HEK293T (cell line): ENCODE measurements at regions not wholly inside any gene's neighbourhood (a gene's known extent, or its start where the extent isn't known, plus 50 kb on each side); places are given as distances from the start of the nearest gene placed in this dataset.

Source experiments
- ARNT ChIP-seq: fragments of 450-650 bp; IDR thresholded peaks from 2 replicates; pipeline ENCODE4 v1.6.1; 2017; ENCODE audit warnings: mild to moderate bottlenecking
- BHLHE40 ChIP-seq: fragments of 450-650 bp; IDR thresholded peaks from 2 replicates; pipeline ENCODE4 v1.6.1; 2016; ENCODE audit warnings: mild to moderate bottlenecking, moderate library complexity, borderline replicate concordance
- ELF4 ChIP-seq: fragments of 450-650 bp; IDR thresholded peaks from 2 replicates; pipeline ENCODE4 v1.6.1; 2017; ENCODE audit warnings: antibody characterized with exemption
- FOXK2 ChIP-seq: fragments of 450-650 bp; IDR thresholded peaks from 2 replicates; pipeline ENCODE4 v1.6.1; 2016; ENCODE audit warnings: mild to moderate bottlenecking
- FOXM1 ChIP-seq: fragments of 450-650 bp; IDR thresholded peaks from 2 replicates; pipeline ENCODE4 v1.6.1; 2017; ENCODE audit warnings: mild to moderate bottlenecking, borderline replicate concordance
- LEF1 ChIP-seq: fragments of 450-650 bp; IDR thresholded peaks from 2 replicates; pipeline ENCODE4 v1.6.1; 2017; ENCODE audit warnings: mild to moderate bottlenecking, borderline replicate concordance
- PKNOX1 ChIP-seq: fragments of 450-650 bp; IDR thresholded peaks from 2 replicates; pipeline ENCODE4 v1.6.1; 2016
- SP1 ChIP-seq: fragments of 450-650 bp; IDR thresholded peaks from 2 replicates; pipeline ENCODE4 v1.6.1; 2017
- SUZ12 ChIP-seq: fragments of 450-650 bp; IDR thresholded peaks from 2 replicates; pipeline ENCODE4 v1.6.1; 2016; ENCODE audit warnings: mild to moderate bottlenecking
- TARDBP ChIP-seq: fragments of 450-650 bp; IDR thresholded peaks from 2 replicates; pipeline ENCODE4 v1.6.1; 2016
- ZNF384 ChIP-seq: fragments of 450-650 bp; IDR thresholded peaks from 2 replicates; pipeline ENCODE4 v1.6.1; 2016

GRCh38 chr13:88097541-88097940, 426.4 kb downstream of the SLITRK5 start:
- TF ChIP-seq LEF1, result no peak
- TF ChIP-seq ARNT, result no peak
- no peak for TF ChIP-seq FOXM1
- TF ChIP-seq TARDBP, result no peak
- no peak for TF ChIP-seq BHLHE40
- no peak for TF ChIP-seq ELF4
- TF ChIP-seq SP1, result no peak
- TF ChIP-seq ZNF384, result no peak
- no peak for TF ChIP-seq SUZ12
- TF ChIP-seq PKNOX1, result no peak
- no peak for TF ChIP-seq FOXK2
